GM12865 (cell line): ENCODE measurements at regions not wholly inside any gene's neighbourhood (a gene's known extent, or its start where the extent isn't known, plus 50 kb on each side); places are given as distances from the start of the nearest gene placed in this dataset.

Experiments used
- DNase-seq: peaks from one replicate; pipeline ENCODE4 v3.0.0; 2010; ENCODE audit warnings: low read depth
- H3K4me3 ChIP-seq: 2 replicates; pipeline ENCODE4 v1.5.1; 2011; ENCODE audit warnings: mild to moderate bottlenecking, low read depth, low read length, control low read depth
- TF ChIP-seq, protein P1 (sequence below): IDR thresholded peaks from 2 replicates; pipeline ENCODE4 v1.5.1; 2011; ENCODE audit warnings: low read length, control low read depth, low read depth, inconsistent platforms; ENCODE audit not compliant: insufficient read depth; ENCODE audit errors: missing control alignments

DNA sequence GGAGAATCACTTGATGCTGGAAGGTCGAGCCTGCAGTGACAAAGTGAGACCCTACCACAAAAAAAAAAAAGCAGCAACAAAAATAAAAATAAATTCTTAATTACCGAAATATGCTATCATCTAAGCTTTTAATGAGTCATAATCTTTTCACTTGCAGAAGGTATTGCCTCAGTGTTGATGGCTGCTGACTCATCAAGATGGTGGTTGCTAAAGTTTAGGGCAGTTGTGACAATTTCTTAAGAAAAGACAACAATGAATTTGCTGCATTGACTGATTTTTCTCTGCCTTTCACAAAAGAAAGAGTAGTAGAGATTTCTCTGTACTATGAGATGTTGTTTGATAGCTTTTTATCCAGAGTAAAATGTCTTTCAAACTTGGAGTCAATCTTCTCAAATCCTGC is 1809.0 kb downstream of the SUCLG1 start:
- no peak overlapping the region for H3K4me3 ChIP-seq
- no peak for DNase-seq
- TF ChIP-seq, protein P1, sequence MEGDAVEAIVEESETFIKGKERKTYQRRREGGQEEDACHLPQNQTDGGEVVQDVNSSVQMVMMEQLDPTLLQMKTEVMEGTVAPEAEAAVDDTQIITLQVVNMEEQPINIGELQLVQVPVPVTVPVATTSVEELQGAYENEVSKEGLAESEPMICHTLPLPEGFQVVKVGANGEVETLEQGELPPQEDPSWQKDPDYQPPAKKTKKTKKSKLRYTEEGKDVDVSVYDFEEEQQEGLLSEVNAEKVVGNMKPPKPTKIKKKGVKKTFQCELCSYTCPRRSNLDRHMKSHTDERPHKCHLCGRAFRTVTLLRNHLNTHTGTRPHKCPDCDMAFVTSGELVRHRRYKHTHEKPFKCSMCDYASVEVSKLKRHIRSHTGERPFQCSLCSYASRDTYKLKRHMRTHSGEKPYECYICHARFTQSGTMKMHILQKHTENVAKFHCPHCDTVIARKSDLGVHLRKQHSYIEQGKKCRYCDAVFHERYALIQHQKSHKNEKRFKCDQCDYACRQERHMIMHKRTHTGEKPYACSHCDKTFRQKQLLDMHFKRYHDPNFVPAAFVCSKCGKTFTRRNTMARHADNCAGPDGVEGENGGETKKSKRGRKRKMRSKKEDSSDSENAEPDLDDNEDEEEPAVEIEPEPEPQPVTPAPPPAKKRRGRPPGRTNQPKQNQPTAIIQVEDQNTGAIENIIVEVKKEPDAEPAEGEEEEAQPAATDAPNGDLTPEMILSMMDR: no peak

DNA sequence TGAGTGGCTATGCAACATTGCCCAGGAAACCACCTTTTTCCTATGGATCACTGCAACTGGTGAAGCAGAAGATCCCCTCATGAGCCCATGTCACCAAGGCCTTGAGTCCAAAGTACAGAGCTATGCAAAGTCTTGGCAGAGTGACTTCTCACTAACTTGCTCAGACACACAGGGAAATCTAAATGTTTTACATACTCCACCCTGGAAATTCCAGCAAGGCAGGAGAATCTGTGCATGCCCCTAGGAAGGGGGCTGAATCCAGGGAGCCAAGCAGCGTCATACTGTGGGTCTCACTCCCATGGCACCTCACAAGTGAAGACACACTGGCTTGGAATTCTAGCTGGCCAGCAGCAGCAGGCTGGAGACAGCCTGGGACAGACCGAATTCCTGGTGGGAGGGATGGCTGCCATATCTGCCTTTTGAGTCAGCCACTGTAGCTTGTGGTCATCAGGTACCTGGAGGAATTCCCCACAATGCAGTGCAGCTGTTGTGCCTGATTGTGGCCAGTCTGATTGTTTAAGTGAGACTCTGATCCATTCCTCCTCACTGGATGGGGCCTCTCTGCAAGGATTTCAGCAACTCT is 1817.4 kb downstream of the SUCLG1 start:
- TF ChIP-seq, protein P1: no peak
- no peak for DNase-seq
- no peak overlapping the region for H3K4me3 ChIP-seq

DNA sequence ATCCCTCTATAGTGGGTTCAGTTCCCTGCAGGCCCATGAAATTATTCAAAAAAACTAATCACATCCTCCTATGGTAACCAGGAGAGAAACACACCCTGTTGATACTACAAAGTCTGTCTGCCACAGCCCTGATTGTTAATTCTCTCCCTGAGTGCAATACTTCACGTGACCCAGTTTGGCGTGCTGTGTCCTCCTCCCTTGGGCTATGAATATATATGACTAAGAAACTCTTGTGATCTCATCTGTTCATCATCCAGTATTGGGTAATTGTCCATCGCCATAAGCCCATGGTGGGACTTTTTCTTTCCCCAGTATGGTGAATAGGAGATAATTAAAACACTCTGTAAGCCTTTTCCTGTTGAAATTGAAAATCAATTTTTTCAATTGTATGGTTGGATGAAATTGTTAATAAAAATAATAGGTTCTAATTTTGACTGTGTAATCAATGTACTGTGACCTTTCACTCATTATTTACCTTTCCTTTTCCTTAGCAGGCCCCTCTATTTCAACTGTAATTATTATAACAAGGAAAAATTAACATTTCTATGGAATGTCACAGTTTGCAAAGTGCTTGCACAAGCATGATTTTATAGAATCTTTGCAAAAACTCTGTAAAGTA is 1822.6 kb downstream of the SUCLG1 start:
- TF ChIP-seq, protein P1: no peak
- no peak for DNase-seq
- no peak overlapping the region for H3K4me3 ChIP-seq

DNA sequence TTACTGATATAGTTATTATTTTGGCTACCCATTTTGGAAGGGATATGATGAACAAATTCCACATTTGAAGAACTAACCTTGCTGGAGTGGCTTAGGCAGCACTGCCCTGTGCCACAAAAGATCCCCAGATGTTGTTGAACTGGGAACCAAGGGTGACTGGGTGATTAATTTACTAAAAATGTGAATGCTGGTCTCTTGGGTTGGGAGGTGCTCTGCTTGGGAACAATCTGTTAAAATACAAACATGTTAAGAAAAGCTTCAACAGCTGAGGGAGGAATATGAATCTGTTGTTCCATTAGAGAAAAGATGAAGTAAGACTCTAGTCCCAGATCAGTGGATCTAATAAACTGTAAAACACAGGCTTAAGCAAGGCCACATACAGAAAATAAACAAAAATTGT is 1860.1 kb downstream of the SUCLG1 start:
- TF ChIP-seq, protein P1: no peak
- no peak overlapping the region for H3K4me3 ChIP-seq
- DNase-seq: no peak

DNA sequence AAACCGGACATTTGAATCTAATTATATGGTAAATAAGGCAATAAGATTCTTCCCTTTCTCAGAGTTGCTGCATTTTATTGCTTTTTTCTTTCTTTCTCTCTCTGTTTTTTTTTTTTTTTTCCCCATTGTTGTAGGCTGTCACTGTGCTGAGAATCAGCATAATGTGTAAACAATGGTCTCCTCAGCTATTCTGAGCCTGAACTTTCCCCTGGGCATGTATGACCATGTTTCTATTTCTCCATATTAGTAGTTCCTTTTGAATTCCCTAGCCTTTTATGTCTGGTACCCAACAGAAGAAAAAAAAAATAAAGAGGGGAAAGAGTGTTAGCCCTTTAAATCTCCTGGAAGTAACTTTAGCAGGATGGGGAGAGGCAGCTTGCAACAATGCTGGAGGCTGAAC is 1862.5 kb downstream of the SUCLG1 start:
- TF ChIP-seq, protein P1: no peak
- no peak overlapping the region for H3K4me3 ChIP-seq
- no peak for DNase-seq

DNA sequence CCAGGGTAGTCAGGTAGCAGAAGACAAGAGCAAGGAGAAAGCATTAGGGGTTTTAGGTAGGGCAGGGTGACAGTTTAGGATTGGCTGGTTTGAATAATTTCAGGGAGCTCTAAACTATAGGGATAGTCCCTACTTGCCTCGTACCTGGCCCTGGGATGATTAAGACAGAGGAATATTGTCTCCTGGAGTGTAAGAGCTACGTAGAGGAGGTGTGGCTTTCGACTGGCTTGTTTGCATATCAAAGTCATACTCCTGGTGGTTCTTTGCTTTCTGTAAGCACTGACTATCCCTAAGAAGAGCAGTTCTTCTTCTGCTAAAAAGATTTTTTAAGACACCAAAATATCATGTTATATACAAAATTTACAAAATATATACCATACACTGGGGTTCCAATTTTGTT is 1867.4 kb downstream of the SUCLG1 start:
- no peak for DNase-seq

More for the DNA sequence above, 1867.4 kb downstream of the SUCLG1 start:
- no peak overlapping the region for H3K4me3 ChIP-seq
- TF ChIP-seq, protein P1: no peak
